GM19240 (cell line): ENCODE measurements at regions not wholly inside any gene's neighbourhood (a gene's known extent, or its start where the extent isn't known, plus 50 kb on each side); places are given as distances from the start of the nearest gene placed in this dataset.

Experiments used
- DNase-seq: peaks from one replicate; pipeline ENCODE4 v3.0.0; 2011; ENCODE audit warnings: low spot score; ENCODE audit not compliant: insufficient read length

DNA sequence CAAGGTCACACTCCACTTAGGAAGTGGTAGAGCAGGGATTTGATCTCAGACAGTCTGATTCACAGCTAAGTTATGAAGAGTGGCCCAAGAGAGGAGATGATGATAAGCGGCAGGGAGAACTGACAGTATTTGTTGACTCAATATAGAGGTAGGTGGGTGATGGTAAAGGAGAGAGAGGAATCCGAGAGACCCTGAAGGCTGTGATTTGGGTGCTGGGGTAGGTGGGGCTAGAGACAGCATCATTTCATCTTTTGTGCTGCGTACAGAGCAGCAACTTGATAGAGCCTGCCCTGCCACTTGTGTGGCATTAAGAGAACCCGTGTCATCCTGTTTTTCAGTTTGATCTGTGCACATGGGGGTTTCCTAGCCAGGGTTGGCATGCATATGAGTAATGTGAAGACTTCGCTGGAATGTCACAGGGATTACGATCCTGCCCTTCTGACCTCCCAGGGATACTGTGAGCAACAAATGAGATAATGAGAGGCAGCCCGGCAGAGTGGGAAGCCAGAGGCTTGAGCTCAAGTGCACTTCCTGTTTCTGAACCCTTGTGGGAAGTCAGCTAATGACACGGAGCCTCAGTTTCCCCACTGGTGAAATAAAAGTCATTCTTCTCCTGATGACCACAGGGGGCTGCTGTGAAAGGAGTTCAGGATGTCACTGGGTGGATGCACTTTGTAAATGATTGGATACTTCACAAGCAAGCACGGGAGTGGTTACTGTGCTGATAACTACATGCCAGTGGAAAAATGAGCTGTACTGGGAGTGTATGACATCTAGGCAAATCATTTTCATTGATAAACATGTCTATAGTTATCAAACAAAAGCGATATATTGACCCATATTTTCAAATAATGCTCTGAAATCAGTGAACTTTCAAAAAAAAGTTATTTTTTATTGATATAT, 59.5 kb upstream of the IGF1 start:
- DNase-seq, result no peak

DNA sequence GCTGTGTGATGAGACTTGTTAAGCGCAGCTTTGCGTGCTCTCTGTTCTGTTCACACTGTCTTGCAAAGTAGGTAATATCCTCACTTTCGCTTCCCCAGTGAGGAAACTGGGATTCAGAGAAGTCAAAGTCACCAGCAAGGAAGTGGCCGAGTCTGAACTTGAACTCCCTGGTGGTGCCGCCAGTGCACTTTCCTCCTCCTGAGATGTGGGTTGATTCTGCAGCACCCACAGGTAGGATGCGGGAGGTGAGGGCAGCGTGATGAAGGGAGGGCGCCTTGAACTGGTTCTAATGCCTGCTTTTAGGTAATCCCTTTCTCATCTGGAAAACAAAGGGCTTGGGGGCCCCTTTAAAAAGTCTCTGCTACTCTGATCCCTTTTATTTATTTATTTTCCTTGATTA, 54.9 kb upstream of the IGF1 start:
- DNase-seq, result no peak

DNA sequence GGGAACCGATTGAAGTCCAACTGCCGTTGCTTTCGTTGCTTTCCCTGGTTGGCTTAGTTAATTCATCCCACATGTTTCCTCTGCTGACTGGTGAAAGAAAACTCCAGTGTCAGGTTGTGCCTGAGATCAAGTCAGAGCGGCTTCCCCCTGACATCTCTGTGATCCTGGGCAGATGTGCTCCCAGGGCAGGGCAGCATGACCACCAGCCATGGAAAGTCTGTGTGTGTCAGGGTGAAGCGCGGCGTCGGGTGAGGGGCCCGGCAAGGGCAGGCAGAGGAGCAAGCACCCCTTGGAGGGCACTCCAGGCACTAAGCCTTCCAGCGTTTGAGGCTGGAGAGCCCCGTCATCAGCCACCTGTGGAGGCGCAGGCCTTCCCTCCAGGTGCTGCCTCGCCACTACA, 54.5 kb upstream of the IGF1 start:
- DNase-seq, result no peak

DNA sequence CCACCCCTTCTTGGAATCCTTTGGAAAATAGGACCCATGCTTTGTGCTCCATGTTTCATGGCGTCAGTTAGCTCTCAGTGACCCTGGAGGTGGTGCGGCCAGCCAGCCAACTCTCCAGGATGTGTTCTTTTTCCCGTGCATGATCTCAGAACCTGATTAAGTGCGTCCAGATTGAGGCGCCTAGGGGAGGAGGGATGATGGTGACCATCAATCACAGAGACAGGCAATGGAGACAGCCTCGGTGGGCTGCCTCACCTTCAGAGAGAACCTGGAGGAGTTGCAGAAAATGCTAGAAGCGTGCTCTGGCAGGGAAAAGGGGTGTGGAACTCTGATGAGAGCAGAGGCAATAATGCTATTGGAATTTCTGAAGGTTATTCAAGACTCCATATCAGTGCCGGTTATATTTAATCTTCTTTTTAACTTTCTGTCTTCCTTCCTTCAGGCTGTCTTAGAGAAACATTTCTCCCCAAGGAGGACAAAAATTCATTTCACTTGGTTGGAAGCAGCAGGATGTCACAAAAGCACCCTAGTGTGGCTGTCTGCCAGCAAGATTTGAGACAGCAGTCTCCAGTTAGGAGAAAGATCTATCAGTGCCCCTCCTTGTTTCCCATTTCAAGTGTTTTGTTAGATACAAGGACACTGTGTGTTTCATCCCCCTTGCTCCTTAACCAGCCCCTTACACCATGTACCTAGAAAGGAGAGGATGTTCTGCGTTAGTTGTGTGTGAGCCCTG, 53.3 kb upstream of the IGF1 start:
- no peak for DNase-seq
